Tibial nerve (tissue), 4 donors: ENCODE measurements at regions not wholly inside any gene's neighbourhood (a gene's known extent, or its start where the extent isn't known, plus 50 kb on each side); places are given as distances from the start of the nearest gene placed in this dataset.

Experiments used
- CTCF ChIP-seq, 5 experiments: fragments of 200-600 bp in 3 of 5; fragments of 450-650 bp in 2 of 5; sonication (generic) in 3 of 5; IDR thresholded peaks; one replicate each; pipeline ENCODE4 v1.5.1; 2016 to 2019; ENCODE audit warnings: antibody characterized with exemption in 5 of 5, mild to moderate bottlenecking in 3 of 5, moderate library complexity in 2 of 5
- EP300 ChIP-seq, 2 donors: sonication (generic); formaldehyde crosslinking; IDR thresholded peaks; one replicate each; pipeline ENCODE4 v1.6.1; 2017; ENCODE audit warnings: antibody characterized with exemption in 2 of 2, mild to moderate bottlenecking in 1 of 2

DNA sequence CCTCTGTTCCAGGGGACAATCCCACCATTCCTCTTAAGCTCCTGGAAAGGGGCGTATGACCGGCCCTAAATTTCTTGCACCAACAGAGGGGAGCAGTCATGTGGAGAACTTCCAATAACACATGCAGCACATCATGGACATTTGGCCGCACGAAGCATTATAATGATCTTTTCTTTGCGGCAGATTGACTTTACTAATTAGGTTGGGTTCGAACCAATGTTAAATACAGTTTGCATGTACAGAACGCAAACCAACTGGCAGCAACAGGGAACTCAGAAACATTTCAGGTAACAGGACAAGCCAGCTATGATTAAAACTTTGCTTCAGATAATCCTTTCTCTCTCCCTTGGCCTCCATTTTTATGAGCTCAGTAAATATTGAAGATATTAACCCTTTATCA lies 100.8 kb upstream of the ADPGK start:
- TF ChIP-seq CTCF (IDR thresholded peaks at IDR 0.05) (no peak), EP300 (IDR thresholded peaks at IDR 0.05) (no peak)
